GM21360 (cell line): ENCODE measurements at regions not wholly inside any gene's neighbourhood (a gene's known extent, or its start where the extent isn't known, plus 50 kb on each side); places are given as distances from the start of the nearest gene placed in this dataset.
A peak's percentile ranks its signal among the peaks of the same experiment; 100 is the strongest.

Experiments used
- ATAC-seq: cut with Tn5 transposase; IDR thresholded peaks from one replicate; pipeline ENCODE4 v1.9.1; 2021; ENCODE audit warnings: mild to moderate bottlenecking, moderate library complexity; ENCODE audit not compliant: unreplicated experiment

- no peak for ATAC-seq
These were observed 185.0 kb downstream of the ANAPC1 start for GRCh38 chr2:111698743-111699554.

GRCh38 chr2:111701266-111701665 is 182.7 kb downstream of the ANAPC1 start:
- ATAC-seq: no peak

- ATAC-seq: no peak
These were observed 182.2 kb downstream of the ANAPC1 start for GRCh38 chr2:111701798-111702118.

GRCh38 chr2:111702119-111702803 is 181.7 kb downstream of the ANAPC1 start:
- no peak for ATAC-seq

- ATAC-seq: no peak
These were observed 181.2 kb downstream of the ANAPC1 start for GRCh38 chr2:111702804-111703196.

- ATAC-seq: no peak
These were observed 180.2 kb downstream of the ANAPC1 start for GRCh38 chr2:111703759-111704158.

GRCh38 chr2:111704246-111704645 is 179.7 kb downstream of the ANAPC1 start:
- no peak for ATAC-seq

- peak; percentile 17 for ATAC-seq
These were observed 178.8 kb downstream of the ANAPC1 start for GRCh38 chr2:111705239-111705638.

DNA sequence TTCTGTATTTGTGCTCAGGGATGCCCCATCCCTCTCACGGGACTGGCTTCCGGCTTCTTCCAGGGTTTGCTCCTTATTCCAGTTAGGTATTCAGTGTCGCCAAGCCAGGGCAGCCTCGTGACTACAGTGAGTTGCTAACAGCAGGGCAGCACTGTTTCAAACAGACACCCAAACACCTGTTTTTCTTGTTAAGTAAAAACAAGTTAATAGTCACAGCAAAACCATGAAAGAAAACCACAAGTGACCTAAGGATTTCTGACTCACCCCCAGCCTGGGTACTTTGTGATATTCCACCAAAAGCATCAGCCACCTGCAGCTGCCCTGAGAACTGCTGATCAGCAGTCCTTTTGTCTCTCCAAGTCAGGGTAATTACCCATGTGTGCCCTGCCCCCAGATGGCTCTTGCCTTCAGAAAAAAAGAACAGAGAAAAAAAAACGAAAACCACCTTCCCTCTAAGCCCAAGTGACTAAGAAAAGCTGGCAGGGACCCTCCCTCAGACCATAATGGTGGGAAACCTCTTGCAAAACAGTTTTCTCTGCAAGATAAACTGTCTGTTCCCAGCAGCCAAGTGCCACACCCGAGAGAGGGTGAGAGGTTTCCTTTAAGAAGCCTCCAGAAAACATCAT is 178.2 kb downstream of the ANAPC1 start:
- peak; percentile 62 for ATAC-seq

DNA sequence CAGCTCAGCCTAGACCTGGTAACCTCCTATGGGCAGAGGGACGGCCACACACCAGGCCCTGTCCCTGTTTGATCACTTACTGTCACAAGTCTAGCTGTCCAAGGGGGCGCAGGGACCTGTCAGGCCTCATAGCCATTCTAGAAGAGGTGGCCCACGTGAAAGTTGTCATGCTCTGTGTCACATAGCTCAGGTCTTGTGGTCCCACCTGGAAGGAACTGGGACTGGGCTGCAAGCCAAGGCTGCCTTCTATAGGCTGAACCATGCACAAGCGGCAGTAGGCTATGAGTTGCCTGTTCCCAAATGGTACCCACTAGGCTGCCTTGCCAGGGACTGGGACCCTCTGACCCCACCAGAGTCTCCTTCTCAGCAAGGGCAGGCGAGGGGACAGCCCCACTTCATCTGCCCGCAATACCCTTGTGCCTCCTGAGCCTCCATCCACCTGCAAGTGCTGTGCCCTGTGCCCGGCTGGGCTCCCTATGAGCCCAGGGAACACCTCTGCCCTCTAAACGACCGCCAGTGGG is 177.5 kb downstream of the ANAPC1 start:
- ATAC-seq: no peak

GRCh38 chr2:111707700-111708099 is 176.3 kb downstream of the ANAPC1 start:
- ATAC-seq: no peak

GRCh38 chr2:111708476-111709180 is 175.4 kb downstream of the ANAPC1 start:
- ATAC-seq: no peak

DNA sequence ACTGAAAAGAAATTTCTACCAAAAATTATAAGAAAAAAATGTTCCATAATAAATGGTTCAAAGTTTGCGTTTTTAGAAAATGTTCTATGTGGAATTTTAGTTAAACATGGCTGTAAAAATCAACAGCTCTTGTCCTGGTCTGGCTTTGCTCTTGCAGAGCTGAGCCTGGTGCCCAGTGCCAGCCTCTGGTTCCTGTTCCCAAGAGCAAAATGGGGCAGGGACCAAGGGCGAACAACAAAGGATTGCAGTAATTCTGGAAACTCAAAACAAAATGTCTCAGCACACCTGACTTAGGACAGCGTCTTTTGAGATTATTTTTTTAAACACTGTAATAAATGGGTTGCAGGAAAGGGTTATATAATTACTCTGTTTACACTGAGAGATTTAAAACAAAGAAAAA is 174.7 kb downstream of the ANAPC1 start:
- no peak for ATAC-seq

DNA sequence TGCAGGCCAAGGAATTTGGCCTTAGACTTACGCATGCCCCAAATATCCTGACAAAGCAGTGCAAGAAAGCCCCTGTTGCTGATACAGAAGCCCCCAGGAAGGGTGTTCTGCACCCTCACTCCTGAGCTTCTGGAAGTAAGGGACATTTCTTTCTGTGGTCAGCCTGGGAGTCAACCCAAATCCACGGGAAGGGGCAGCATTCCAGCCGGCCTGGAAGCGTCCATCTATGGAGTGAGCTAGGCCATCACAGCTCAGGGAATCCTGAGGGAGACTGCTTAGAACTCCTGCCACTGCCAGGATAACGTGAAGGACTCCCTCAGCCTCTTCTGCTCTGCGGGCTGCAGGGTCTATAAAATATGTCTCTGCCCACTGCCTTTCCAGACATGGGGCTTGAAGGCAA is 173.9 kb downstream of the ANAPC1 start:
- ATAC-seq: no peak

- ATAC-seq: no peak
These were observed 173.4 kb downstream of the ANAPC1 start for GRCh38 chr2:111710613-111711012.

DNA sequence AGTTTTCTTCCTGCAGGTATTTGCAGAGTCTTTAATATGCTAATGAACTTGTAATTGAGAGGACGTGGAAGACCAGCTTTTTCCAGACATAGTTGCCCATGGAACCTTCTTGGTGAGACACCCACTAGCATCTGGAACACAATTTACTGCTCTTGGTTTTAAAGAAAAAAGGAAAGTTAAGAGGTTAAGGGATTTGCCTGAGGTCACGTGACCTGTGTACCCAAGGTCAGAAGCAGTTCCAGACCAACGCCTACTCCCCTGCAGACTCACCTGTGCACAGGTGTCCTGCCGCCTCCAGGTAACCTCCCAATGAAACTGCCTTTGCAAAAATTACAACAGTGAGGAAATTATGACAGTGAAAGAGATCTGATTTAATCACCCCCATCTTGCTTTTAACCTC is 172.7 kb downstream of the ANAPC1 start:
- ATAC-seq: no peak

DNA sequence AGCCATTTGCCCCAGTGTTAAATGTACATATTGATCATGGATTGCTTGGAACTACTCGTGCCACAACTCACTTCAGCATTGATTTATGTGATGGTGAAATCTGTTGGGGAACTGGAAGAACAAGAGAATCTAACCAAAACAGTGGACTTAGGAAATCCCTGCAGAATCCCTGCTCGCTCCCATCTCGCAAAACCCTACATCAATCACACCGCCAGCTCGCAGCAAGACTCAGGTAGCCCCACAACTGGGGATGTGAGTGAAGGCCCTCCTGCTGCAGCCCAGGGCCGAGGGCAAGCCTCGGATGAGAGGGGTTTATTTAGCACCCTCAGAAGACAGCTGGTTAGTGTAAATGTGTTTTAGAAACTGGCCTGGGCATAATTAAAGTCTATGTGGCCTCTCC is 171.6 kb downstream of the ANAPC1 start:
- no peak for ATAC-seq

- ATAC-seq: no peak
These were observed 171.0 kb downstream of the ANAPC1 start for GRCh38 chr2:111712940-111713515.

DNA sequence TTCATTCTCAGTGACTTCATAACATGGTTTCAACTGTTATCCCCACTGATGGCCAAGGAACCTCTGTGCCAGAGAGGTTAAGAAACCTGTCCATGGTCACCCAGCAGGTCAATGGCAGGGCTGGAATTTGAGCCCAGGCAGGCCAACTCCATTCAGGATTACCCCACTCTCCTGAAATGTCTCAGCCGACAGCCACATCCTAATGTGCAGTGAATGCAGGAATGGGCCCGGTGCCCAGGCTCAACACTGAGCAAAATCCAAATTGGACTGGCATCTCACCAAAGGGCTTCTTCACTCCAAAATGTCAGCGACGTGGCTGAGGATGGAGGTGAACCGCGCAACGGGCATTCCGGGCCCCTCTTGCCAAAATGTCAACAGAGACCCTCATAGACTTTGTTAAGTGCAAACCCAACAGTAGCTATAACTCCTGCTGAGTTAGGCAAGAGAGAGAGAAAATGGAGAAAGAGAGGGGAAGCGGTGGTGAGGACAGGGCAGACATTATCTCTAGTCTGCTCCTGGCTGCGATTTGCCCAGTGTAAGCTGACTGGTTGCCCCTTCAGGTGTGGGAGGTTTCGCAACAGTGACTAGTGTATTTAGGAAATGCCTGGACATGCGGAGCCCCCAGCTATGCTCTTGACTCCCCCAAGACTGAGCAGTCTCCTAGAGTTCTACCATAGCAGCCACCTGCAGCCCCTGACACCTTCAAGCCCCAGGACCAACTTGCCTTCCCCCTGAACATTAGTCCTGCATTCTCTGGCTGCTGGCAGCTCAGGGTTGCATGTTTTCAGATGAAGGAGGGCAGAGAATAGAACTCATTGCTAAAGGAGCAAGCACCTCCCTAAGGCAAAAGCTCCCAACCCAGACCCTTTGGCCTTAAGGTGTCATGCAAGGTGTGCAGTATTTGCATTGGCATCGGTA is 167.7 kb downstream of the ANAPC1 start:
- no peak for ATAC-seq
